SK-N-SH (cell line): ENCODE measurements at regions not wholly inside any gene's neighbourhood (a gene's known extent, or its start where the extent isn't known, plus 50 kb on each side); places are given as distances from the start of the nearest gene placed in this dataset.

Experiments used
- CTCF ChIA-PET: fragments of 300-600, 350-600 bp; formaldehyde crosslinking; extraction: SDS; loops from one replicate; lab custom pipeline; 2021; lab: Yijun Ruan, JAX
- POLR2A ChIA-PET: fragments of 350-600 bp; sonication (Branson Sonifier 250); formaldehyde crosslinking; extraction: SDS; loops from one replicate; lab custom pipeline; 2020; ENCODE audit warnings: antibody characterized with exemption, inconsistent platforms; lab: Yijun Ruan, JAX
- DNase-seq: peaks from one replicate; pipeline ENCODE4 v3.0.0; 2012
- H2AFZ ChIP-seq: fragments of 200-600 bp; sonication (generic); 2 replicates; pipeline ENCODE4 v1.8.1; 2016; ENCODE audit warnings: antibody characterized with exemption, mild to moderate bottlenecking, low read depth
- H3F3A ChIP-seq: fragments of 200-600 bp; sonication (generic); replicated peaks from 2 replicates; pipeline ENCODE3; 2016; ENCODE audit warnings: antibody characterized with exemption, mild to moderate bottlenecking; ENCODE audit not compliant: insufficient read depth
- H3K27ac ChIP-seq, 2 experiments: fragments of 200-500 bp in 1 of 2; fragments of 200-600 bp in 1 of 2; sonication (Bioruptor generic) in 1 of 2; sonication (generic), shearing (Covaris generic) in 1 of 2; 2 replicates each; pipeline versions ENCODE4 v1.5.1 to v1.6.1; 2014 to 2016; ENCODE audit warnings: low read depth in 2 of 2, inconsistent platforms in 1 of 2, low read length in 1 of 2, mild to moderate bottlenecking in 1 of 2, mixed read lengths in 1 of 2
- H3K27me3 ChIP-seq: fragments of 200-600 bp; sonication (generic), shearing (Covaris generic); 2 replicates; pipeline ENCODE4 v1.6.1; 2016; ENCODE audit warnings: mixed run types; ENCODE audit not compliant: insufficient read depth
- H3K36me3 ChIP-seq, 2 experiments: fragments of 200-500 bp in 1 of 2; fragments of 200-600 bp in 1 of 2; sonication (Bioruptor generic) in 1 of 2; sonication (generic) in 1 of 2; replicated peaks in 1 of 2; 2 replicates each; pipeline versions ENCODE3 to v1.5.1; 2014 to 2016; ENCODE audit warnings: low read length in 1 of 2, mild to moderate bottlenecking in 1 of 2; ENCODE audit not compliant: insufficient read depth in 2 of 2, control insufficient read depth in 1 of 2
- H3K4me1 ChIP-seq, 2 experiments: fragments of 200-500 bp in 1 of 2; fragments of 200-600 bp in 1 of 2; sonication (Bioruptor generic) in 1 of 2; sonication (generic), shearing (Covaris generic) in 1 of 2; 2 replicates each; pipeline versions ENCODE4 v1.5.1 to v1.6.1; 2014 to 2016; ENCODE audit warnings: low read depth in 1 of 2, low read length in 1 of 2, mixed run types in 1 of 2; ENCODE audit not compliant: insufficient read depth in 2 of 2, control insufficient read depth in 1 of 2
- H3K4me2 ChIP-seq: fragments of 200-600 bp; sonication (generic), shearing (Covaris generic); 2 replicates; pipeline ENCODE4 v1.6.1; 2017; ENCODE audit warnings: mixed run types
- H3K4me3 ChIP-seq, 2 experiments: fragments of 200-500 bp in 1 of 2; fragments of 200-600 bp in 1 of 2; sonication (Bioruptor generic) in 1 of 2; sonication (generic), shearing (Covaris generic) in 1 of 2; 2 replicates each; pipeline versions ENCODE4 v1.5.1 to v1.8.1; 2014 to 2016; ENCODE audit warnings: low read depth in 2 of 2, inconsistent platforms in 1 of 2, low read length in 1 of 2, mild to moderate bottlenecking in 1 of 2, mixed read lengths in 1 of 2, moderate library complexity in 1 of 2
- H3K79me2 ChIP-seq: fragments of 200-600 bp; sonication (generic); 2 replicates; pipeline ENCODE4 v1.8.1; 2017; ENCODE audit warnings: mild to moderate bottlenecking; ENCODE audit not compliant: insufficient read depth
- H3K9ac ChIP-seq: fragments of 200-600 bp; sonication (generic); 2 replicates; pipeline ENCODE4 v1.6.1; 2017; ENCODE audit warnings: mixed run types
- H3K9me2 ChIP-seq: fragments of 200-600 bp; sonication (generic); 2 replicates; pipeline ENCODE4 v1.6.1; 2017; ENCODE audit warnings: mixed run types
- H3K9me3 ChIP-seq: fragments of 200-600 bp; sonication (generic); 2 replicates; pipeline ENCODE4 v1.6.1; 2017; ENCODE audit warnings: mixed run types, mild to moderate bottlenecking, moderate library complexity
- H4K20me1 ChIP-seq: fragments of 200-600 bp; sonication (generic); 2 replicates; pipeline ENCODE4 v1.6.1; 2017; ENCODE audit warnings: mild to moderate bottlenecking, mixed run types; ENCODE audit not compliant: insufficient read depth
- EP300 ChIP-seq, 2 experiments: IDR thresholded peaks; 2 replicates each; pipeline versions ENCODE4 v1.4.0 to v1.6.1; 2012; ENCODE audit warnings: borderline replicate concordance in 1 of 2, low read depth in 1 of 2, low read length in 1 of 2
- EZH2phosphoT487 ChIP-seq: fragments of 200-600 bp; sonication (generic); IDR thresholded peaks from 2 replicates; pipeline ENCODE4 v1.6.1; 2017; ENCODE audit warnings: low read depth, mixed run types, mild to moderate bottlenecking, antibody characterized with exemption, moderate library complexity, borderline replicate concordance
- FOSL2 ChIP-seq: IDR thresholded peaks from 2 replicates; pipeline ENCODE4 v1.4.0; 2012; ENCODE audit warnings: low read depth, mild to moderate bottlenecking, moderate library complexity, borderline replicate concordance
- NRF1 ChIP-seq: IDR thresholded peaks from 2 replicates; pipeline ENCODE4 v1.6.1; 2012; ENCODE audit warnings: low read depth, mild to moderate bottlenecking, low read length
- RCOR1 ChIP-seq: fragments of 150-350 bp; IDR thresholded peaks from 2 replicates; pipeline ENCODE4 v1.6.1; 2017; ENCODE audit warnings: antibody characterized with exemption, low read length
- WGBS: methylation state at CpG from one replicate; pipeline ENCODE4 v1.1.6; 2017; ENCODE audit warnings: low lambda C conversion rate; 5-methylcytosine and 5-hydroxymethylcytosine counted together
- TF ChIP-seq, protein P1 (sequence below): fragments of 150-350 bp; IDR thresholded peaks from 2 replicates; pipeline ENCODE4 v1.6.1; 2016; ENCODE audit warnings: mild to moderate bottlenecking, low read depth, low read length
- TF ChIP-seq, protein P2 (sequence below): fragments of 200-600 bp; sonication (generic); IDR thresholded peaks from 2 replicates; pipeline ENCODE4 v1.6.1; 2017; ENCODE audit warnings: antibody characterized with exemption, mild to moderate bottlenecking, moderate library complexity

DNA sequence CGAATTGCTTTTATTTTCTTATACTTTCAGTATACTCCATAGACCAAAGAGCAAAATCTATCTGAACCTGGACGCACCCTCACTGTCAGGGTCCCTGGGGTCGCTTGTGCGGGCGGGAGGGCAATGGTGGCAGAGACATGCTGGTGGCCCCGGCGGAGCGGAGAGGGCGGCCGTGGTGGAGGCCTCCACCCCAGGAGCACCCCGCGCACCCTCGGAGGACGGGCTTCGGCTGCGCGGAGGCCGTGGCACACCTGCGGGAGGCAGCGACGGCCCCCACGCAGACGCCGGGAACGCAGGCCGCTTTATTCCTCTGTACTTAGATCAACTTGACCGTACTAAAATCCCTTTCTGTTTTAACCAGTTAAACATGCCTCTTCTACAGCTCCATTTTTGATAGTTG lies 1077.4 kb downstream of the BRD1 start:
- no peak for TF ChIP-seq FOSL2
- no peak for TF ChIP-seq EZH2phosphoT487
- TF ChIP-seq, protein P1, sequence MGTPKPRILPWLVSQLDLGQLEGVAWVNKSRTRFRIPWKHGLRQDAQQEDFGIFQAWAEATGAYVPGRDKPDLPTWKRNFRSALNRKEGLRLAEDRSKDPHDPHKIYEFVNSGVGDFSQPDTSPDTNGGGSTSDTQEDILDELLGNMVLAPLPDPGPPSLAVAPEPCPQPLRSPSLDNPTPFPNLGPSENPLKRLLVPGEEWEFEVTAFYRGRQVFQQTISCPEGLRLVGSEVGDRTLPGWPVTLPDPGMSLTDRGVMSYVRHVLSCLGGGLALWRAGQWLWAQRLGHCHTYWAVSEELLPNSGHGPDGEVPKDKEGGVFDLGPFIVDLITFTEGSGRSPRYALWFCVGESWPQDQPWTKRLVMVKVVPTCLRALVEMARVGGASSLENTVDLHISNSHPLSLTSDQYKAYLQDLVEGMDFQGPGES, result no peak
- TF ChIP-seq RCOR1, result no peak
- no peaks in the 10 kb centered on the region for H4K20me1 ChIP-seq
- CTCF ChIA-PET, result no interaction called here
- H3K79me2 ChIP-seq, result no peaks in the 10 kb centered on the region
- no peaks in the 10 kb centered on the region for H3K9me2 ChIP-seq
- H3K36me3 ChIP-seq, result no peaks in the 10 kb centered on the region
- H3K9me3 ChIP-seq, result no peaks in the 10 kb centered on the region
- H3K4me3 ChIP-seq, result no peak overlapping the region
- no peaks in the 10 kb centered on the region for H3F3A ChIP-seq
- no peak overlapping the region for H3K9ac ChIP-seq
- no peaks in the 10 kb centered on the region for H3K4me1 ChIP-seq
- H3K4me2 ChIP-seq, result no peak overlapping the region
- no peak overlapping the region for H3K27ac ChIP-seq
- POLR2A ChIA-PET, result no interaction called here
- no peak overlapping the region for H2AFZ ChIP-seq
- WGBS, result 51% methylated on average over 11 of the region's 27 CpGs
- H3K27me3 ChIP-seq, result no peaks in the 10 kb centered on the region
- DNase-seq, result no peak

DNA sequence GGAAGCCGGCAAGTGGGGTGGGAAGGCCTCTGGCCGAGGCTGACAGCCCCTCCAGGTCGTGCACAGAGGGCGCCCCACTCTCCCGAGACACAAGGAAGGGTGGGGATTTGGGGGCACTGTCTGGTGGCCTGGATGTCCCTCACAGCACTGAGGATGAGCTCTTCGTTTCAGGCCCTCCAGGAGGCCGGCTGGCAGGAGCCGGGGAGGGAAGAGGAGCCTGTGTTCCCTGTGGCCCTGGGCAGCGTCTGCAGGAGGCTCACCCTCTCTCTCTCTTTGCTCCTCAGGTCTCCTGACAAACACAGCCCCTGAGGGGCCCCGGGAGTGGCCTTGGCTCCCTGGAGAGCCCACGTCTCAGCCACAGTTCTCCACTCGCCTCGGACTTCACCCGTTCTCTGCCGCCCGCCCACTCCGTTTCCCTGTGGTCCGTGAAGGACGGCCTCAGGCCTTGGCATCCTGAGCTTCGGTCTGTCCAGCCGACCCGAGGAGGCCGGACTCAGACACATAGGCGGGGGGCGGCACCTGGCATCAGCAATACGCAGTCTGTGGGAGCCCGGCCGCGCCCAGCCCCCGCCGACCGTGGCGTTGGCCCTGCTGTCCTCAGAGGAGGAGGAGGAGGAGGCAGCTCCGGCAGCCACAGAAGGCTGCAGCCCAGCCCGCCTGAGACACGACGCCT lies 1078.0 kb downstream of the BRD1 start:
- no peaks in the 10 kb centered on the region for H3F3A ChIP-seq
- POLR2A ChIA-PET, result no interaction called here
- no peaks in the 10 kb centered on the region for H3K4me1 ChIP-seq
- no peaks in the 10 kb centered on the region for H3K9me3 ChIP-seq
- no peak overlapping the region for H2AFZ ChIP-seq
- no peaks in the 10 kb centered on the region for H4K20me1 ChIP-seq
- H3K9me2 ChIP-seq, result no peaks in the 10 kb centered on the region
- H3K4me3 ChIP-seq, result no peak overlapping the region
- H3K4me2 ChIP-seq, result no peak overlapping the region
- no peak overlapping the region for H3K9ac ChIP-seq
- TF ChIP-seq, protein P1, result no peak
- TF ChIP-seq, protein P2, sequence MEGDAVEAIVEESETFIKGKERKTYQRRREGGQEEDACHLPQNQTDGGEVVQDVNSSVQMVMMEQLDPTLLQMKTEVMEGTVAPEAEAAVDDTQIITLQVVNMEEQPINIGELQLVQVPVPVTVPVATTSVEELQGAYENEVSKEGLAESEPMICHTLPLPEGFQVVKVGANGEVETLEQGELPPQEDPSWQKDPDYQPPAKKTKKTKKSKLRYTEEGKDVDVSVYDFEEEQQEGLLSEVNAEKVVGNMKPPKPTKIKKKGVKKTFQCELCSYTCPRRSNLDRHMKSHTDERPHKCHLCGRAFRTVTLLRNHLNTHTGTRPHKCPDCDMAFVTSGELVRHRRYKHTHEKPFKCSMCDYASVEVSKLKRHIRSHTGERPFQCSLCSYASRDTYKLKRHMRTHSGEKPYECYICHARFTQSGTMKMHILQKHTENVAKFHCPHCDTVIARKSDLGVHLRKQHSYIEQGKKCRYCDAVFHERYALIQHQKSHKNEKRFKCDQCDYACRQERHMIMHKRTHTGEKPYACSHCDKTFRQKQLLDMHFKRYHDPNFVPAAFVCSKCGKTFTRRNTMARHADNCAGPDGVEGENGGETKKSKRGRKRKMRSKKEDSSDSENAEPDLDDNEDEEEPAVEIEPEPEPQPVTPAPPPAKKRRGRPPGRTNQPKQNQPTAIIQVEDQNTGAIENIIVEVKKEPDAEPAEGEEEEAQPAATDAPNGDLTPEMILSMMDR, result no peak
- TF ChIP-seq NRF1, result no peak
- no peak for TF ChIP-seq EP300 (IDR thresholded peaks at IDR 0.05; ENCODE audit: borderline replicate concordance in 1 of 2, low read depth in 1 of 2, low read length in 1 of 2)
- TF ChIP-seq, all 33 proteins: peak for 0
- Histone ChIP-seq H3K27ac (no peak overlapping the region), H3K27me3 (no peaks in the 10 kb centered on the region), H3K36me3 (no peaks in the 10 kb centered on the region), H3K79me2 (no peaks in the 10 kb centered on the region)
- DNase-seq, result no peak
- 52% methylated on average over 16 of the region's 37 CpGs for WGBS
- CTCF ChIA-PET, result no interaction called here
